Common myeloid progenitor, CD34-positive (primary cell): ENCODE measurements at regions not wholly inside any gene's neighbourhood (a gene's known extent, or its start where the extent isn't known, plus 50 kb on each side); places are given as distances from the start of the nearest gene placed in this dataset.

Source experiments
- CTCF ChIA-PET: fragments of 350-600 bp; sonication (Branson Sonifier 250); formaldehyde crosslinking; loops from one replicate; lab custom pipeline; 2021; ENCODE audit warnings: antibody characterized with exemption; lab: Charles Lee
- POLR2A ChIA-PET: fragments of 350-600 bp; sonication (Branson Sonifier 250); formaldehyde crosslinking; loops from one replicate; lab custom pipeline; 2021; ENCODE audit warnings: antibody characterized with exemption; lab: Charles Lee
- DNase-seq, 3 donors: peaks; one replicate each; pipeline versions ENCODE4 v3.0.0 to v3.0.0-alpha.2; 2013
- H3K27ac ChIP-seq, 2 experiments: 1 replicate in 1 of 2; 2 replicates in 1 of 2; pipeline ENCODE4 v1.7.0; 2013; ENCODE audit warnings: inconsistent platforms in 2 of 2, low read length in 2 of 2, mild to moderate bottlenecking in 2 of 2, low read depth in 1 of 2, moderate library complexity in 1 of 2; ENCODE audit not compliant: severe bottlenecking in 2 of 2, insufficient read depth in 1 of 2, poor library complexity in 1 of 2
- H3K27me3 ChIP-seq, 5 experiments: replicated peaks in 2 of 5; 1 replicate in 3 of 5; 2 replicates in 2 of 5; pipeline versions ENCODE4 v1.6.1 to v1.7.0; 2013; ENCODE audit warnings: low read length in 4 of 5, mild to moderate bottlenecking in 2 of 5, moderate library complexity in 2 of 5, inconsistent platforms in 1 of 5; ENCODE audit not compliant: insufficient read depth in 5 of 5, control insufficient read depth in 4 of 5
- H3K36me3 ChIP-seq, 4 experiments: 1 replicate in 2 of 4; 2 replicates in 2 of 4; pipeline versions ENCODE4 v1.6.1 to v1.7.0; 2013; ENCODE audit warnings: low read length in 3 of 4, control low read depth in 1 of 4, mild to moderate bottlenecking in 1 of 4; ENCODE audit not compliant: control insufficient read depth in 4 of 4, insufficient read depth in 4 of 4
- H3K4me1 ChIP-seq, 4 experiments: 1 replicate in 3 of 4; 2 replicates in 1 of 4; pipeline versions ENCODE4 v1.6.1 to v1.7.1; 2013; ENCODE audit warnings: low read length in 3 of 4, mild to moderate bottlenecking in 3 of 4, control low read depth in 1 of 4, inconsistent platforms in 1 of 4, moderate library complexity in 1 of 4; ENCODE audit not compliant: control insufficient read depth in 4 of 4, insufficient read depth in 4 of 4; ENCODE audit errors: control extremely low read depth in 1 of 4
- H3K4me3 ChIP-seq, 7 experiments: 1 replicate in 4 of 7; 2 replicates in 3 of 7; pipeline versions ENCODE4 v1.5.1 to v1.7.0; 2013; ENCODE audit warnings: mild to moderate bottlenecking in 7 of 7, low read length in 6 of 7, moderate library complexity in 6 of 7, inconsistent platforms in 2 of 7, low read depth in 2 of 7, control low read depth in 1 of 7; ENCODE audit not compliant: insufficient read depth in 4 of 7, control insufficient read depth in 1 of 7; ENCODE audit errors: extremely low read depth in 1 of 7
- H3K9me3 ChIP-seq, 5 experiments: 1 replicate in 4 of 5; 2 replicates in 1 of 5; pipeline versions ENCODE4 v1.6.1 to v1.7.1; 2013; ENCODE audit warnings: low read length in 4 of 5, mild to moderate bottlenecking in 2 of 5, inconsistent platforms in 1 of 5, low read depth in 1 of 5, moderate library complexity in 1 of 5; ENCODE audit not compliant: control insufficient read depth in 4 of 5, insufficient read depth in 2 of 5; ENCODE audit errors: control extremely low read depth in 1 of 5
- WGBS: methylation state at CpG from one replicate; pipeline ENCODE4 v1.1.5; 2013; ENCODE audit not compliant: insufficient coverage; 5-methylcytosine and 5-hydroxymethylcytosine counted together

- DNase-seq = no peak
- H3K4me1 ChIP-seq = no peaks in the 10 kb centered on the region
- no peaks in the 10 kb centered on the region for H3K27me3 ChIP-seq
- ChIA-PET CTCF (no interaction called here), POLR2A (no interaction called here)
- no peak overlapping the region for H3K4me3 ChIP-seq
- H3K27ac ChIP-seq = no peak overlapping the region
- no peaks in the 10 kb centered on the region for H3K36me3 ChIP-seq
- peaks cover 0 to 22% (median 0%) of the 10 kb centered on the region in 5 experiments for H3K9me3 ChIP-seq
These were observed 62.6 kb downstream of the MIS18A start for GRCh38 chr21:32216293-32216692.

GRCh38 chr21:32215306-32215685, 63.6 kb downstream of the MIS18A start:
- POLR2A ChIA-PET = no interaction called here
- H3K4me1 ChIP-seq = no peaks in the 10 kb centered on the region
- DNase-seq = no peak
- CTCF ChIA-PET = no interaction called here
- no peak overlapping the region for H3K4me3 ChIP-seq
- no peaks in the 10 kb centered on the region for H3K27me3 ChIP-seq
- H3K36me3 ChIP-seq = no peaks in the 10 kb centered on the region
- peaks cover 0 to 20% (median 0%) of the 10 kb centered on the region in 5 experiments for H3K9me3 ChIP-seq
- H3K27ac ChIP-seq = no peak overlapping the region
- WGBS = 92% methylated on average over 5 of the region's 5 CpGs

- Histone ChIP-seq H3K4me1 (no peaks in the 10 kb centered on the region), H3K9me3 (peaks cover 0 to 18% (median 0%) of the 10 kb centered on the region in 5 experiments), H3K4me3 (no peak overlapping the region), H3K27ac (no peak overlapping the region), H3K27me3 (no peaks in the 10 kb centered on the region), H3K36me3 (no peaks in the 10 kb centered on the region)
- ChIA-PET POLR2A (no interaction called here), CTCF (interaction anchor here (1.5 kb wide), 1 partner anchor 13 kb away, joined by 3 read pairs; no protein-coding TSS in a partner anchor)
- no peak for DNase-seq
- 90% methylated on average over 5 of the region's 5 CpGs for WGBS
These were observed 64.1 kb downstream of the MIS18A start for GRCh38 chr21:32214654-32215305.

- Histone ChIP-seq H3K27me3 (no peaks in the 10 kb centered on the region), H3K9me3 (peaks cover 0 to 14% (median 0%) of the 10 kb centered on the region in 5 experiments), H3K36me3 (no peaks in the 10 kb centered on the region), H3K4me3 (no peak overlapping the region), H3K4me1 (no peaks in the 10 kb centered on the region), H3K27ac (no peak overlapping the region)
- 94% methylated on average over 4 of the region's 4 CpGs for WGBS
- ChIA-PET POLR2A (no interaction called here), CTCF (no interaction called here)
- no peak for DNase-seq
These were observed 66.7 kb downstream of the MIS18A start for GRCh38 chr21:32212116-32212515.

GRCh38 chr21:32211306-32211705, 67.5 kb downstream of the MIS18A start:
- Histone ChIP-seq H3K27me3 (no peaks in the 10 kb centered on the region), H3K27ac (no peak overlapping the region), H3K4me3 (no peak overlapping the region), H3K4me1 (no peaks in the 10 kb centered on the region), H3K36me3 (no peaks in the 10 kb centered on the region), H3K9me3 (peaks cover 0 to 14% (median 0%) of the 10 kb centered on the region in 5 experiments)
- ChIA-PET POLR2A (no interaction called here), CTCF (no interaction called here)
- 95% methylated on average over 2 of the region's 3 CpGs for WGBS
- no peak for DNase-seq

- peaks cover 0 to 11% (median under 1%) of the 10 kb centered on the region in 5 experiments for H3K9me3 ChIP-seq
- ChIA-PET POLR2A (no interaction called here), CTCF (no interaction called here)
- H3K27ac ChIP-seq = no peak overlapping the region
- WGBS = 85% methylated on average over 4 of the region's 4 CpGs
- no peak for DNase-seq
- H3K27me3 ChIP-seq = no peaks in the 10 kb centered on the region
- H3K36me3 ChIP-seq = no peaks in the 10 kb centered on the region
- no peak overlapping the region for H3K4me3 ChIP-seq
- H3K4me1 ChIP-seq = no peaks in the 10 kb centered on the region
These were observed 69.3 kb downstream of the MIS18A start for GRCh38 chr21:32209580-32209979.

- Histone ChIP-seq H3K27ac (no peak overlapping the region), H3K9me3 (peaks cover 0 to 8% (median 4%) of the 10 kb centered on the region in 5 experiments), H3K36me3 (no peaks in the 10 kb centered on the region), H3K4me1 (no peaks in the 10 kb centered on the region), H3K27me3 (no peaks in the 10 kb centered on the region), H3K4me3 (no peak overlapping the region)
- CTCF ChIA-PET = no interaction called here
- 100% methylated on average over 1 of the region's 2 CpGs for whole genome bisulfite sequencing
- DNase-seq = no peak
- POLR2A ChIA-PET = no interaction called here
These were observed 71.5 kb downstream of the MIS18A start for GRCh38 chr21:32207406-32207716.
